IMR-90 (cell line): ENCODE measurements at regions not wholly inside any gene's neighbourhood (a gene's known extent, or its start where the extent isn't known, plus 50 kb on each side); places are given as distances from the start of the nearest gene placed in this dataset.

Experiments
- CEBPB ChIP-seq: IDR thresholded peaks from 2 replicates; pipeline ENCODE4 v1.6.1; 2012; ENCODE audit warnings: low read depth, low read length, improper control_type of control experiment
- CTCF ChIP-seq: conservative IDR thresholded peaks from 2 replicates; pipeline ENCODE4 v1.5.1; 2012; ENCODE audit warnings: mild to moderate bottlenecking, low read depth, low read length, improper control_type of control experiment
- MAFK ChIP-seq: IDR thresholded peaks from 2 replicates; pipeline ENCODE4 v1.6.1; 2012; ENCODE audit warnings: low read depth, low read length, improper control_type of control experiment
- MAZ ChIP-seq: IDR thresholded peaks from 2 replicates; pipeline ENCODE4 v1.6.1; 2012; ENCODE audit warnings: low read depth, mild to moderate bottlenecking, low read length, improper control_type of control experiment, moderate library complexity, borderline replicate concordance
- MXI1 ChIP-seq: IDR thresholded peaks from 2 replicates; pipeline ENCODE4 v1.6.1; 2012; ENCODE audit warnings: low read depth, mild to moderate bottlenecking, low read length, moderate library complexity, borderline replicate concordance
- POLR2A ChIP-seq: IDR thresholded peaks from 2 replicates; pipeline ENCODE4 v1.6.1; 2012; ENCODE audit warnings: mild to moderate bottlenecking, low read depth, low read length
- RAD21 ChIP-seq: IDR thresholded peaks from 2 replicates; pipeline ENCODE4 v1.6.1; 2012; ENCODE audit warnings: low read length, improper control_type of control experiment
- RFX5 ChIP-seq: IDR thresholded peaks from 2 replicates; pipeline ENCODE4 v1.8.0; 2012; ENCODE audit warnings: low read depth, mild to moderate bottlenecking, low read length, moderate library complexity
- SMC3 ChIP-seq: fragments of 150-350 bp; IDR thresholded peaks from 2 replicates; pipeline ENCODE4 v1.6.1; 2016; ENCODE audit warnings: low read depth, mild to moderate bottlenecking, antibody characterized with exemption, low read length, moderate library complexity

- TF ChIP-seq RAD21 (no peak), RFX5 (no peak), CTCF (no peak), MAZ (no peak), MXI1 (no peak), MAFK (no peak), SMC3 (no peak), POLR2A (no peak), CEBPB (no peak)
Measured at GRCh38 chr9:38322937-38323336, 69.6 kb upstream of the ALDH1B1 start.
